GM12875 (cell line): ENCODE measurements at regions not wholly inside any gene's neighbourhood (a gene's known extent, or its start where the extent isn't known, plus 50 kb on each side); places are given as distances from the start of the nearest gene placed in this dataset.

Experiments used
- H3K4me3 ChIP-seq: one replicate; pipeline ENCODE4 v1.5.1; 2011; ENCODE audit warnings: low read depth, low read length, control low read depth
- CTCF ChIP-seq: IDR thresholded peaks from 2 replicates; pipeline ENCODE4 v1.5.1; 2011; ENCODE audit warnings: low read depth, mild to moderate bottlenecking, control low read depth, inconsistent platforms, low read length, moderate library complexity, borderline replicate concordance; ENCODE audit not compliant: insufficient read depth

GRCh38 chr3:110779581-110779980 is 292.0 kb upstream of the NECTIN3 start:
- H3K4me3 ChIP-seq: no peak overlapping the region
- no peak for TF ChIP-seq CTCF

GRCh38 chr3:110783541-110783940 is 288.1 kb upstream of the NECTIN3 start:
- no peak overlapping the region for H3K4me3 ChIP-seq
- TF ChIP-seq CTCF: no peak

- no peak overlapping the region for H3K4me3 ChIP-seq
- TF ChIP-seq CTCF: no peak
Observed at GRCh38 chr3:110788794-110789193, 282.8 kb upstream of the NECTIN3 start.

GRCh38 chr3:110789315-110789714 is 282.3 kb upstream of the NECTIN3 start:
- no peak for TF ChIP-seq CTCF
- no peak overlapping the region for H3K4me3 ChIP-seq

GRCh38 chr3:110790631-110791030 is 281.0 kb upstream of the NECTIN3 start:
- TF ChIP-seq CTCF: no peak
- H3K4me3 ChIP-seq: no peak overlapping the region

- H3K4me3 ChIP-seq: no peak overlapping the region
- no peak for TF ChIP-seq CTCF
Observed at GRCh38 chr3:110791995-110792686, 279.5 kb upstream of the NECTIN3 start.

- H3K4me3 ChIP-seq: no peak overlapping the region
- no peak for TF ChIP-seq CTCF
Observed at GRCh38 chr3:110793611-110794010, 278.0 kb upstream of the NECTIN3 start.
